ENCODE measurements at regions not wholly inside any gene's neighbourhood (a gene's known extent, or its start where the extent isn't known, plus 50 kb on each side); places are given as distances from the start of the nearest gene placed in this dataset.

DNA sequence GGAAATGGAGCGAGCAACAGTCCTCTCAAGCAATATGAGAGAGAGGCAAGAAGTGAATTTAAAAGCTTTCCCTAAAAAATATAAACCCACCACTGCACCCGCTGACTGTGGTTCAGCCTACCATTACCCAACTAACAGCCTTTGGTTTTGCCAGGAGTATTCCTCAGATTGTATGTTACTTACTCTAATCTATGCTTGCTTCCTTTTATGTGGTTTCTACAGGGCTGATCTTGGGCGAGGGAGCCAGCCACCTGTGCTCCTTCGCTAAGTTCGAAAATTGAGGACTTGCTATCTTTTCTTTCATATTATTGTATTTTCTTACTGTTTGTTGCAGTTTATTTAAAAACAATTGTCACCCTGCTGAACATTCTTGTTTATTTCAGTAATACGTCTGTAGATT lies 101.1 kb downstream of the DDX53 start:
- no peak for DNase-seq
- no peak overlapping the region for H3K27ac ChIP-seq
- WGBS, 4 donors: 85 to 94% (median 87%) methylated on average over 6 of the region's 6 CpGs

DNA sequence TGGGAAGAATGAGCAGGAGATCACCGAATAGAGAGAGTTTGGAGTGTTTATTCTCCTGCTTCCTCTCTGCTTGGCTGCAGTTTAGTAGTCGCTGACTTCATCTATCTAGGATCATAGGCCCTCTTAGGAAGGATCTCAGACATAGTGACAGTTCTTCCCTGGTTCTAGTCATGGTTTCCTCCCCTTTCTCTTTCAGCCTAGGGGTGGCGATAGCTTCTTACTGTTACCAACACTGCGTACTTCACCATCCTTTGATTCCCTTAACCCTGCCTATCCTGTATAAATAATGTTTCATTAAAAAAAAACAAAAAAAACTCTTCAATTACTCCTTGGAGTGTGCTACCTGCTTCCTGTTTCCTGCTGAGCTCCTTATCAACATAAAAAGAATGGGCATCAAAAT lies 103.8 kb downstream of the DDX53 start:
- no peaks in the 10 kb centered on the region for H3K9me3 ChIP-seq
- no peak overlapping the region for H3K27ac ChIP-seq
- DNase-seq (no peak), ATAC-seq (no peak)
- WGBS, 4 donors: 53 to 74% (median 61%) methylated on average over 4 of the region's 4 CpGs
- no peaks in the 10 kb centered on the region for H3K27me3 ChIP-seq
- no peaks in the 10 kb centered on the region for H3K4me1 ChIP-seq
- TF ChIP-seq POLR2A (IDR thresholded peaks at IDR 0.05): no peak
- TF ChIP-seq, protein P1, sequence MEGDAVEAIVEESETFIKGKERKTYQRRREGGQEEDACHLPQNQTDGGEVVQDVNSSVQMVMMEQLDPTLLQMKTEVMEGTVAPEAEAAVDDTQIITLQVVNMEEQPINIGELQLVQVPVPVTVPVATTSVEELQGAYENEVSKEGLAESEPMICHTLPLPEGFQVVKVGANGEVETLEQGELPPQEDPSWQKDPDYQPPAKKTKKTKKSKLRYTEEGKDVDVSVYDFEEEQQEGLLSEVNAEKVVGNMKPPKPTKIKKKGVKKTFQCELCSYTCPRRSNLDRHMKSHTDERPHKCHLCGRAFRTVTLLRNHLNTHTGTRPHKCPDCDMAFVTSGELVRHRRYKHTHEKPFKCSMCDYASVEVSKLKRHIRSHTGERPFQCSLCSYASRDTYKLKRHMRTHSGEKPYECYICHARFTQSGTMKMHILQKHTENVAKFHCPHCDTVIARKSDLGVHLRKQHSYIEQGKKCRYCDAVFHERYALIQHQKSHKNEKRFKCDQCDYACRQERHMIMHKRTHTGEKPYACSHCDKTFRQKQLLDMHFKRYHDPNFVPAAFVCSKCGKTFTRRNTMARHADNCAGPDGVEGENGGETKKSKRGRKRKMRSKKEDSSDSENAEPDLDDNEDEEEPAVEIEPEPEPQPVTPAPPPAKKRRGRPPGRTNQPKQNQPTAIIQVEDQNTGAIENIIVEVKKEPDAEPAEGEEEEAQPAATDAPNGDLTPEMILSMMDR (IDR thresholded peaks at IDR 0.05): no peak
- no peaks in the 10 kb centered on the region for H3K36me3 ChIP-seq
- no peak overlapping the region for H3K4me3 ChIP-seq
- intact Hi-C loops (cut with DNase I): no loop called here

More for the DNA sequence above, 101.1 kb downstream of the DDX53 start:
- TF ChIP-seq POLR2A (IDR thresholded peaks at IDR 0.05): no peak
- TF ChIP-seq, protein P1 (IDR thresholded peaks at IDR 0.05): no peak
- H3K4me1 ChIP-seq: no peaks in the 10 kb centered on the region
- no peaks in the 10 kb centered on the region for H3K36me3 ChIP-seq
- H3K4me3 ChIP-seq: no peak overlapping the region
- no peaks in the 10 kb centered on the region for H3K27me3 ChIP-seq
- no peaks in the 10 kb centered on the region for H3K9me3 ChIP-seq
- no peak for ATAC-seq
- intact Hi-C loops (cut with DNase I): no loop called here

DNA sequence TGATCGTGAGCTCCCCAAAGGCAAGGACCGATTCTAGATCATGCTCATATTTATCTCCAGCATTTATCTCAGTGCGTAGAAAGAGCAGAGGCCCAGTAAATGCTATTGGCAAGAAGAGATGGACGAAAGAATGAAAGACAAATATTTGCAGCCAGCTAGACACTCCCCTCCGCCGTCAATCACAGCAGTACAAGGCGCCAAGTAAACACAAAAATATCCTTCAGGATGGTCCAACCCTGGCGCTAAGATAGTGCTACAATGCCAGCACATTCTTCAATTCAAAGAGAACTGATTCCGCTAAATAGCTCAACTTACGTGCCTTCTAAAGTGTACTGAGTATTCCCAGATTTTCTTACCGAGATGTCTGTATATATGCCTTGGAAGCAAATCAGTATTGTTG lies 114.5 kb downstream of the DDX53 start:
- ATAC-seq: no peak
- no peaks in the 10 kb centered on the region for H3K4me1 ChIP-seq
- TF ChIP-seq POLR2A (IDR thresholded peaks at IDR 0.05): no peak
- TF ChIP-seq, protein P1 (IDR thresholded peaks at IDR 0.05): no peak
- no peak for DNase-seq
- intact Hi-C loops (cut with DNase I): no loop called here
- H3K9me3 ChIP-seq: no peaks in the 10 kb centered on the region
- no peak overlapping the region for H3K27ac ChIP-seq
- 75 to 92% (median 86%) methylated on average over 11 of the region's 11 CpGs for WGBS, 4 donors
- H3K4me3 ChIP-seq: no peak overlapping the region
- peaks cover 0 to 4% (median 0%) of the 10 kb centered on the region in 9 donors for H3K27me3 ChIP-seq
- H3K36me3 ChIP-seq: no peaks in the 10 kb centered on the region

DNA sequence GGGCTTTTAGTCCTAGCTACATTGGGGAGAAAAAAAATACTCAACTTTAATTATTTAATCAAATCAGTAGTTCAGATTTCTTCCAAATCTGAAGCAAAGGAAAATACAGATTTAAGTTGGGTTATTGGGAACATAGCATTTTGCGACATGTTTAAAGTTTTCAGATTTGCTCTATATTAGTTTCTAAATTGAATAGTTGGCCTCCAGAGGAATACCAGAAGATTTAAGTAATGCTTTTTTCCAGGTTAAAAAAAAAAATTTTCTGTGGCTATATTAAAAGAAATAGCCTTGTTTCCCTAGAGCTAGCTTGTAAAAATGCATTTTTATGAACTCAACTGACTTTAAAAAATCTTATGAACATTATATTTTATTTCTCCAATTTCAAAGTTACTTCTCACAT lies 115.9 kb downstream of the DDX53 start:
- TF ChIP-seq, protein P1 (IDR thresholded peaks at IDR 0.05): no peak
- no peak for TF ChIP-seq POLR2A (IDR thresholded peaks at IDR 0.05)
- Histone ChIP-seq H3K4me3 (no peak overlapping the region), H3K36me3 (no peaks in the 10 kb centered on the region), H3K9me3 (no peaks in the 10 kb centered on the region), H3K4me1 (no peaks in the 10 kb centered on the region), H3K27ac (no peak overlapping the region), H3K27me3 (peaks cover 0 to 4% (median 0%) of the 10 kb centered on the region in 9 donors)
- no peak for ATAC-seq
- WGBS, 4 donors: 92 to 97% (median 94%) methylated on average over 1 of the region's 1 CpG
- no peak for DNase-seq
- intact Hi-C loops (cut with DNase I): no loop called here

Data from heart left ventricle (tissue), 16 donors.